ENCODE measurements at regions not wholly inside any gene's neighbourhood (a gene's known extent, or its start where the extent isn't known, plus 50 kb on each side); places are given as distances from the start of the nearest gene placed in this dataset.

DNA sequence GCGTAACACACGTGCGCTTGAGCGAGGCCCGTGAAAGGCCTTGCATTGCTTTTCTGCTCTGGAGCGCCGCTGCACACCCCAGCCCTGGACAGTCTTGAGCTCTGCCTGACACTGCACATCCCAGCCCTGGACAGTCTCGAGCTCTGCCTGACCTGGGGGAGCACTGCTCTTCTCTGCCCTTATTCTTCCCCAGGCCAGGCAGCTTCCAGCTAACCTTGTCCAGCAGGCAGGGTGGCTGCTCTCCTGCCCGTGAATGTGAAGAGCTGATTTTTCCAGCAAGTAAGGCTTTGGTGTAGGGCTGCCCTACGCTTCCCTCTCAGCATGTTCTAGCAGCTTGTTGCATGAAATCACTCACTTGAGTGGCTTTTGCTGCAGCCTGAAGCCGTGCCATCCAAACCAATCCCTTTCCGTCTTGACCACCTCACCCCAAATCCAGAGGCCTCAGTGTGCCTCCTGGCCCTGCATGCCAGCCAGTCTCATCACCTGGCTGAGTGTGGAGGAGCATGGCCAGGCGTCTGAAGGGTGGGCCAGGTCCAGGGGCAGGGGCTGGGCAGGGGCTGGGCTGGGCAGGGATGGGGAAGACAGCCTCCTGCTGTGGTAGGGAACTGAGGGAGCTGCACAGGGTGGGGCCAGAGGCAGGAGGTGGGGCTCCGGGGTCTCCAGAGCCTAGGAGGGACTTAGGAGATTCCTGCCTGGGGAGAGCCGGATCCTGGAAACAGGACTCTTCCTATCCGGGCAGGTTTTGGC lies 89.5 kb upstream of the B3GAT1 start:
- TF ChIP-seq, protein P1, sequence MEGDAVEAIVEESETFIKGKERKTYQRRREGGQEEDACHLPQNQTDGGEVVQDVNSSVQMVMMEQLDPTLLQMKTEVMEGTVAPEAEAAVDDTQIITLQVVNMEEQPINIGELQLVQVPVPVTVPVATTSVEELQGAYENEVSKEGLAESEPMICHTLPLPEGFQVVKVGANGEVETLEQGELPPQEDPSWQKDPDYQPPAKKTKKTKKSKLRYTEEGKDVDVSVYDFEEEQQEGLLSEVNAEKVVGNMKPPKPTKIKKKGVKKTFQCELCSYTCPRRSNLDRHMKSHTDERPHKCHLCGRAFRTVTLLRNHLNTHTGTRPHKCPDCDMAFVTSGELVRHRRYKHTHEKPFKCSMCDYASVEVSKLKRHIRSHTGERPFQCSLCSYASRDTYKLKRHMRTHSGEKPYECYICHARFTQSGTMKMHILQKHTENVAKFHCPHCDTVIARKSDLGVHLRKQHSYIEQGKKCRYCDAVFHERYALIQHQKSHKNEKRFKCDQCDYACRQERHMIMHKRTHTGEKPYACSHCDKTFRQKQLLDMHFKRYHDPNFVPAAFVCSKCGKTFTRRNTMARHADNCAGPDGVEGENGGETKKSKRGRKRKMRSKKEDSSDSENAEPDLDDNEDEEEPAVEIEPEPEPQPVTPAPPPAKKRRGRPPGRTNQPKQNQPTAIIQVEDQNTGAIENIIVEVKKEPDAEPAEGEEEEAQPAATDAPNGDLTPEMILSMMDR (IDR thresholded peaks at IDR 0.05) = no peak
- TF ChIP-seq POLR2A (IDR thresholded peaks at IDR 0.05) = no peak

Data from heart left ventricle (tissue), 13 donors.